LHCN-M2 (cell line): ENCODE measurements at regions not wholly inside any gene's neighbourhood (a gene's known extent, or its start where the extent isn't known, plus 50 kb on each side); places are given as distances from the start of the nearest gene placed in this dataset.
A peak's percentile ranks its signal among the peaks of the same experiment; 100 is the strongest.
"Not testable (repeated sequence)": the region's sequence is repeated elsewhere in the genome, so short reads cannot be mapped to it uniquely, and the experiment has no call there.

ENCODE experiments used
- DNase-seq: peaks from one replicate; pipeline ENCODE4 v3.0.0-alpha.2; 2012; ENCODE audit warnings: low read depth

GRCh38 chr1:60562740-60563139 is 489.2 kb upstream of the C1orf87 start:
- no peak for DNase-seq

GRCh38 chr1:60560701-60561100 is 487.1 kb upstream of the C1orf87 start:
- no peak for DNase-seq

GRCh38 chr1:60558236-60558635 is 484.7 kb upstream of the C1orf87 start:
- no peak for DNase-seq

GRCh38 chr1:60553730-60554129 is 480.2 kb upstream of the C1orf87 start:
- DNase-seq, result no peak

- no peak for DNase-seq
Measured at GRCh38 chr1:60547821-60548220, 474.3 kb upstream of the C1orf87 start.

GRCh38 chr1:60541831-60542532 is 468.4 kb upstream of the C1orf87 start:
- no peak for DNase-seq

GRCh38 chr1:60540141-60540540 is 466.6 kb upstream of the C1orf87 start:
- DNase-seq, result no peak

GRCh38 chr1:60535713-60536112 is 462.1 kb upstream of the C1orf87 start:
- DNase-seq, result no peak

- peak; percentile 59 for DNase-seq
Measured at GRCh38 chr1:60527567-60527966, 454.0 kb upstream of the C1orf87 start.

- no peak for DNase-seq
Measured at GRCh38 chr1:60516996-60517395, 443.4 kb upstream of the C1orf87 start.

- peak; percentile 51 for DNase-seq
Measured at GRCh38 chr1:60510162-60510561, 436.6 kb upstream of the C1orf87 start.

GRCh38 chr1:60504206-60504840 is 430.8 kb upstream of the C1orf87 start:
- DNase-seq, result no peak

GRCh38 chr1:60503266-60503925 is 429.8 kb upstream of the C1orf87 start:
- peak; percentile 71 for DNase-seq

GRCh38 chr1:60502506-60502905 is 428.9 kb upstream of the C1orf87 start:
- no peak for DNase-seq

GRCh38 chr1:60489916-60490480 is 416.4 kb upstream of the C1orf87 start:
- DNase-seq, result not testable (repeated sequence)

GRCh38 chr1:60488847-60489246 is 415.3 kb upstream of the C1orf87 start:
- DNase-seq, result no peak

- no peak for DNase-seq
Measured at GRCh38 chr1:60487565-60488345, 414.2 kb upstream of the C1orf87 start.

- no peak for DNase-seq
Measured at GRCh38 chr1:60483509-60483908, 409.9 kb upstream of the C1orf87 start.

GRCh38 chr1:60470246-60470645 is 396.7 kb upstream of the C1orf87 start:
- DNase-seq, result no peak

- DNase-seq, result no peak
Measured at GRCh38 chr1:60463786-60464185, 390.2 kb upstream of the C1orf87 start.

GRCh38 chr1:60463146-60463545 is 389.6 kb upstream of the C1orf87 start:
- DNase-seq, result no peak
